Skin of body (tissue), 1 donor: ENCODE measurements at regions not wholly inside any gene's neighbourhood (a gene's known extent, or its start where the extent isn't known, plus 50 kb on each side); places are given as distances from the start of the nearest gene placed in this dataset.

ENCODE experiments used
- DNase-seq: peaks from one replicate; lab custom pipeline; 2025; lab: John Stamatoyannopoulos, UW

GRCh38 chr9:22285066-22285465 is 161.6 kb upstream of the DMRTA1 start:
- DNase-seq = no peak

- DNase-seq = no peak
Observed at GRCh38 chr9:22286661-22287060, 160.0 kb upstream of the DMRTA1 start.

GRCh38 chr9:22288661-22289060 is 158.0 kb upstream of the DMRTA1 start:
- DNase-seq = no peak

GRCh38 chr9:22307013-22307711 is 139.5 kb upstream of the DMRTA1 start:
- no peak for DNase-seq

DNA sequence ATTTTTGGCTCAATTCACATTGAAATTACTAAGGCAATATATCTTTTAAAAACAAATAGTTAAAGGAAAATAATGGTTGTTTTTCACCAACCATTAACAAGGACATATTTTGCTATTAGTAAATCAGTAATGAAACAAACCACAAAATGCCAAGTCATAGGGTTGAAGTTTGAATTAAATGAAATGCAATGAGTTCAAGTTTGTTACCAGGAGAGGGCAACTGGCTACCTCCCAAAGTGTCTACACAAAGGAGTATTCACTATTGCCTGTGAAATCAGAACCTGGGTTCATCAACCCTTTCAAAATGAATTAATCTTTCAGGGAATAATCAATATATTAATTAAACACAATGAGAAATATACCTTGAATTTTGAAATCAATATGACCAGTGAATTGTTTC is 138.4 kb upstream of the DMRTA1 start:
- no peak for DNase-seq

- no peak for DNase-seq
Observed at GRCh38 chr9:22316645-22317044, 130.0 kb upstream of the DMRTA1 start.

DNA sequence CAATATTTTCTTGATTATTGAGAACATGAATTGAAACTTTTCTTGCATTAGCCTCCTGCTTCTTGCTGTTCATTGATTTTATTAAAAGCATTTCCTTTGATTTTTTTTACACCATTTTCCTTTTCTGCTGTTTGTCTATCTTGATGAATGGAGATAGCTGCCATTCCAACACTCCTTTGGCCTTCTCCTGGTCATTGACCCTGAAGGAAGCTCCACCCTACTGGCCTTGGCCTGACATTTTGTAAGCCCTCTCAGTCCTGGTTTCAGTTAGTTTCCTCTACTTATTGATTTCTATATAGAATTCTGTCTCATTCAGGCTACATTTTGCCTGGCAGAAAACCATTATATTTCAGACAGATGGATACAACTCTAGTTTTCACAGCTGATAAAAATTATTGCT is 115.1 kb upstream of the DMRTA1 start:
- DNase-seq = no peak

DNA sequence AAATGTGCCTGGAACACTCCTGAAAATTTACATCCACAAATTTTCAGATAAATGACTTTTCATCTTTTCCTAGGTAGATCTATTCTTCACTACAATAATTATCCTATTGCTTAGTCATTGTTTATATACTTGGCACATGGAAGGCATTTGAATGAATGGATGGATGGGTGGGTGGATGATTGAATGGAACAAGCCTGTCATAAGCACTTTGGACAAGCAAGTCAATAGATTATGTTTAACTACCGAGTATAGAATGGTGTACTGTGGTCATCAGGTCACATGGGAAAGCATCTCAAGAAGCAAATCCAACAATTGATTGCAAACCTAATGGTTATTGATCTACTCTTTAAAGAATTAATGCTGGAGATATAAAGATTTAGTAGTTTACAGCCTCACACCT is 114.4 kb upstream of the DMRTA1 start:
- DNase-seq = no peak

- no peak for DNase-seq
Observed at GRCh38 chr9:22337261-22337660, 109.4 kb upstream of the DMRTA1 start.

- no peak for DNase-seq
Observed at GRCh38 chr9:22342491-22343217, 104.0 kb upstream of the DMRTA1 start.

DNA sequence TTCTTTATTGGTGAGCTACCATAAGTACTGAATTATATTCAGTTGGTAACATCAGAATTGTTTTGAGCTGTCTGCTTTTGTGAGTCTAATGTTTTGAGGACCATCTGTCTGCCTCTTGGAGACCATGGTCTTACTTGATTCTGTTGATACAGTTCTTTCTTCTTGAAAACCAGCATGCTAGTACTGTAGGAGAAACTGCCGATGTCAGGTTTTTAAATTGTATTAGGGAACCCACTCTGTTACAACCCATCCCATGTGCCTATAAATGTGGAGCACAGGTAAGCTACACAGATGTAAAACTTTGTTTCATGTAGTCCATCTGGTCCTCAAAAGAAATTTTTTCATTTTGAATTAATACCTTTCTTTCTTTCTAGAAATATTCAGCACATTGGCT is 103.4 kb upstream of the DMRTA1 start:
- no peak for DNase-seq

DNA sequence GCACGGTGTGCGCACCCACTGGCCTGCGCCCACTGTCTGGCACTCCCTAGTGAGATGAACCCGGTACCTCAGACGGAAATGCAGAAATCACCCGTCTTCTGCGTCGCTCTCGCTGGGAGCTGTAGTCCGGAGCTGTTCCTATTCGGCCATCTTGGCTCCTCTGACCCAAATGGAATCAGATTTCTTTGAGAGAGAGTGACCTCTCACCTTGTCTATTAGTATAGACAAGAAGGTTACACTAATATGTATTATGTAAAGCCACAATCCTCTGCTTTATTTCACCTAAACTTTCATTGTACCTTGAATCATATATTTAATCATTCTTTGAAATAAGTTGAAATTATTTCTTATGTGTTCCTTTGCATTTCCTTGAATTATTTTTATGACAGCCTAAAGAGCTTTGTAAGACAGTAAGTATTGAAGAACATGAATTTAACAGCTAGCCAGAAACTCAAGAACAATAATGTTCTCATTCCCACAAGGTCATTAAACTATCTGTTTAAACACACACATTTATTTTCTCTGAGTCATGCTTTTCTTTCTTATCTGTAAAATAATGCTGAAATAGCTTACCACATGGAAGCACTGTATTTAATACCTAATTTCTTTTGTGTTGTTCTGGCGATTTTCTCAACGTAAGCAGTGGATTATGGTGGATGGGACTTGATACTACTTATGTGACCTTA is 91.8 kb upstream of the DMRTA1 start:
- DNase-seq = no peak

DNA sequence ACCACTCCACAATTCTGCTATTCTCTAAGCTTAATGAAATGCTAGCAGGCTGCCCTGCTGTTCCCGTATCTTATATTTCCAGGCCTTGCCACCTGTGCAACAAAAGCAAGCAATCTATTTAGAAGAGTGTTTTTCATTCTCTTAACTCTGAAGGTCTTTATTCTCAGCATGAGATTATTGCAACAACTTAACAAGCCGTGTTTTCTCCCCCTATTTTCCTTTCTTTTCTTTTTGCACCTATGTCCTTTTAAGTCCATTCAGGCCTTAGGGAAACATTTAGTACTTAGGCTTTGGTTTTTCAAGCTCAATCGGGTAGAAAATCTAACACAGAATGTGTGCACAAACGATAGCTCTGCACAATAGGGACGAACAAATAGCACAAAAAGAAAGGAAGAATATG is 89.6 kb upstream of the DMRTA1 start:
- no peak for DNase-seq

DNA sequence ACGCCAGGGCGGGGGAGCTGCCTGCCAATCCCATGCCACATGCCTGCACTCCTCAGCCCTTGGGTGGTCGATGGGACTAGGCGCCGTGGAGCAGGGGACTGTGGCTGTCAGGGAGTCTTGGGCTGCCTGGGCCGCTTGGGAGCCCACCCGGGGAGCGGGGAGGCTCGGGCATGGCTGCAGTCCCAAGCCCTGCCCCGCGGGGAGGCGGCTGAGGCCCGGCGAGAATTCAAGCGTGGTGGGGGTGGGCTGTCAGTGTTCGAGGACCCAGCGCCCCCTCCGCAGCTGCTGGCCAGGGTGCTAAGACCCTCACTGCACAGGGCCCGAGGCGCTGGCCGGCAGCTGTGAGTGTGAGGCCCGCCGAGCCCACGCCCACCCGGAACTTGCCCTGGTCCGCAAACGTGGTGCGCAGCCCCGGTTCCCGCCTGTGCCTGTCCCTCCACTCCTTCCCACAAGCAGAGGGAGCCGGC is 83.2 kb upstream of the DMRTA1 start:
- DNase-seq = no peak

DNA sequence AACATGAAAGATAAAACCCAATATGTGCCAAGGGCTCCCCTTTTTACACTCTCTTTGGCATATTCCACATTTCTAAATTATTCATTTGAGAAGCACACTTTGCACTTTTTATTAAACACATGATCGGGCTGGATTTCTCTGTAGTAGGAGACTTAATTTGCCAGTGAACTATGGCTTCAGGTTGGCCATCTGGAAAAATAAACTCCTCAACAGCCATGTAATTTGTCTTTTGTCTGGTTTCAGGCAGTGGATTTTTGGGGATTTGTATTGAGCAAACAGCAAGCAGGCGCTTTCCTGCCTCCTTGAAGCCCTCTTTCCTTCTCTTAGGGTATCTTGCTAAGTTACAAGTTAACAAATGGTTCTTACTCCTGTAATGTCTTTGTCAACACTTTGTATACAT is 73.0 kb upstream of the DMRTA1 start:
- DNase-seq = no peak

DNA sequence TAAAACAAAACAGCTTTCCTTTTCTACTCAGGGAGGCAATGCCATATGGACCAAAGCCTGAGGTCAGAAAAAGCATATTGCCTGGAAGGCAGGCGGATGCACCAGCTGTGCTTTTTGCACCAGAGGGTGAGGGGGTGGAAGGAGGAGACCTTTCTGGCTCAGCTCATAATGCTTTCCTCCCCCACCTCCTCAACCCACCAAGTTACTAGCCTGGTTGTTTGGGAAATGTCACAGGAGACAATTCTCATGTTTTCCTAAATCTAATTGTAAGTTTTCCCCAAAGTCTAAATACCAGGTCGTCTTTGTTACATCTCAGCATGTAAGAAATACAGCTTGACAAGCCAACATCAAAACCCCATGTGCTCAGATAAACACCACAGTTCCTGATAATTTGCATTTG is 72.6 kb upstream of the DMRTA1 start:
- DNase-seq = no peak

DNA sequence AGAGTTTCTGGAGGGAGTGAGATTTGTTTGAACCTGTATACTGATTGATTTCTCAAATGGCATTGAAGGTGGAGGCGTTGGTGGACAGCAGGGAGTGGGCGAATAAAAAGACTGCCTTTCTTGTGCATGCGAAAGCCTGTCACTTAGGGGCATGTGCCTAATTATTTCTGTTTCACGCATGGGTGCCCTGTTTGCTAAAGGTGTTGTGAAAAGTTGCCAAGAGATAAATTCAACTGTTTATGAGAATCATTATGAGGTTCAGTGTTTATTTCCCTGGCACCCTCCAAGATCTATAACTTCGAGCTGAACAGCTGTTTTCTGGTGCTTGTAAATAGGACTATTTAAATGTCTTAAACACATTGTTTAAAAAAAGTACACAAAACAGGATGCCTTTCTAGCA is 67.4 kb upstream of the DMRTA1 start:
- no peak for DNase-seq

DNA sequence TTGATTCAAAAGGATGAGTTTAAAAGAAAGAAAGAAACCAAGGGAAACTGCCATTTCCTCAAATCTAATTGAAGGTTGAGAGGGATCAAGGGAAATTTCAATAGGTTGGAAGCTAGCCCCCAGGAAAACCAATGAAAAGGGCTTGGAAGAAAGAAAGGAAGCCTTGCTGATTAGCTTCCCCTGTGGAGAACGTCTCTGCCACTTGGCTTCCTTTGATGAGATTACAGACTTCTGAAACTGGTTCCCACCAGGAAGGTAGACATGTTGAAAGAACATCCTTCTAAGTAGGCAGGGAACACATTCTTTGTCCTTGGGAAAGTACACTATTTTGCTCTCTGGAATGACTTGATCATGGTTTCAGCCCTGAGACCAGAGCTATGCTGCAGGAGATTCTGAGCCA is 65.5 kb upstream of the DMRTA1 start:
- no peak for DNase-seq

- DNase-seq = no peak
Observed at GRCh38 chr9:22382331-22382730, 64.3 kb upstream of the DMRTA1 start.

GRCh38 chr9:22383718-22384117 is 62.9 kb upstream of the DMRTA1 start:
- no peak for DNase-seq

DNA sequence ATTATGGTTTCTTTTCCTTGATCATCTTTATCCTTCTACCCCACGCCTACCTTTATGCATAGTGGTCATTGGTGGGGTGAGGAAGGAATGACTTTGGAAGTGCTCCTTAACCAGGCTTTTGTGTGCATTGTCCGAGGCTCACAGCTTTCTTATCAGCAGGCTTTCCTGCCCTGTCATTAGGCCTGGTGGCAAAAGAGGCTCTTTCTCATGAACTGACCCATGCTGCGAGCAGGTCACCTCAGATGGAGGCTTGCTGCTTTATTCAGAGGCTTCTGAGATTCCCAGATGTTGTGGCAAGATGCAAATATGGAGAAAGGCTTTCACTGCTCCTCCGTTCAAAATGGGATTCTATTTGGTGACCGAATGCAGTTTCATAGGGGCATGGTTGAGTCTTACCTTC is 57.4 kb upstream of the DMRTA1 start:
- no peak for DNase-seq

DNA sequence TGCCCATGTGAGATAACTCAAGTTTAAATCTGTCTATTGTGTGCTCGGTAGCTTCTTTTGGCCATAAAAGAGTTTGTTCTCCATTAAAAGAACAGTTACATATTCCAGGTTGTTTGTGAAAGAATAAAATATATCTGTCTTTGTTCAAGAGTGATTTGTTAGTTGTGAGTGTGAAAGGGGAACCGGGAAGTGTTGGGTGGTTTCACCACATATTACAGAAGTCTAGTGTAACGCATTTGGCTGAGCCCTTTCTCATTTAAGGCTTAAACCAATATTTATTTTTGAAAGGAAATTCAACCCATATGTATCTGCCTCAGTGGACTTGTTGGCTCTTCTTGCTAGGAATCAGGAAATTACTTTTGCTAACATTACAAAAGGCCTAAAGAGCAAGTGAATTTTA is 54.1 kb upstream of the DMRTA1 start:
- DNase-seq = no peak

- no peak for DNase-seq
Observed at GRCh38 chr9:22395687-22396141, 50.9 kb upstream of the DMRTA1 start.
